NCI-H1417 treated with DMSO at 0.1 percent for 48 hours (cell line): ENCODE measurements at regions not wholly inside any gene's neighbourhood (a gene's known extent, or its start where the extent isn't known, plus 50 kb on each side); places are given as distances from the start of the nearest gene placed in this dataset.

Experiments
- DNase-seq: peaks from one replicate; lab custom pipeline; 2025; lab: John Stamatoyannopoulos, UW

GRCh38 chr11:131299598-131300438, 70.6 kb upstream of the NTM start:
- no peak for DNase-seq

- no peak for DNase-seq
These were observed 70.0 kb upstream of the NTM start for GRCh38 chr11:131300439-131300717.

GRCh38 chr11:131301306-131301705, 69.1 kb upstream of the NTM start:
- no peak for DNase-seq

- no peak for DNase-seq
These were observed 67.6 kb upstream of the NTM start for GRCh38 chr11:131302836-131303235.

- no peak for DNase-seq
These were observed 66.8 kb upstream of the NTM start for GRCh38 chr11:131303611-131304119.

GRCh38 chr11:131305005-131305404, 65.4 kb upstream of the NTM start:
- no peak for DNase-seq

- no peak for DNase-seq
These were observed 62.9 kb upstream of the NTM start for GRCh38 chr11:131307506-131307905.

- DNase-seq, result no peak
These were observed 60.6 kb upstream of the NTM start for GRCh38 chr11:131309776-131310175.

GRCh38 chr11:131311776-131312514, 58.5 kb upstream of the NTM start:
- peak; percentile 78 for DNase-seq
